ENCODE measurements at regions not wholly inside any gene's neighbourhood (a gene's known extent, or its start where the extent isn't known, plus 50 kb on each side); places are given as distances from the start of the nearest gene placed in this dataset.

DNA sequence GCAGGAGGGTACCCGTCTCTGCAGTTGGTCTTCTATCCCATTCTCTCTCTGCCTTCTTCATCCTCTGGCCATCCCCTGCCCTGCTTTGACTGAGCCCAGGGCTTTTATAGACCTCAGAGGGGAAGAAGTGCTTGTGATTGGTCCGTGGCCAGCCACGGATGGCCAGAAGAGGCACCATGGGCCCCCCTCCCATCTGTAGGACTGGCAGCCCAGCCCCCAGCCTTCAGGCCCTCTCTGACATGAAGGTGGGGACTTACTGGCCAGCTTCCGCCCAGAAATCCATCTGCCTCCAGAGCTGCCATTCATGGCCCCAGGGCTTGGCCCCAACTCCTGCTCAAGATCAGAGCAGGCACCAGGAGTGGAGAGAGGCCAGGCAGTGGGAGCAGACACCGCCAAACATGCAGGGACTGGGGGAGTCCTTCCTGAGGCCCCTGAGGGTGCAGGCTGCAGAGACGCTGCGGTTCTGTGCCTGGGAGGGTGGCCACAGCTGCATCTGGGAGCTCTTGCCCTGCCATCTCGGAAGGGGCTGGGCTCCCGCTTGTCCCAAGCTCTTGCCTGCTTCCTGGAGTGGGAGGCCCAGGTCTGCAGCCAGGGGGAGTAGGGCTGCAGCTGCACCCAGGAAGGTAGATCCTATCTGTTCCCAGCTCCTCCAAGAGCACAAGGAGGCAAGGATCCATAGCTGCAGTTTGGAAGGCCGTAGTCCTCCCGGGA lies 698.6 kb upstream of the B3GALT2 start:
- TF ChIP-seq FOXP2 (optimal IDR thresholded peaks at IDR 0.05; ENCODE audit: borderline replicate concordance, extremely low read depth, extremely low read length, insufficient read depth), result no peak
- no peak for TF ChIP-seq SIN3A (IDR thresholded peaks at IDR 0.05; ENCODE audit: borderline replicate concordance, insufficient read depth, low read length)
- TF ChIP-seq POLR2AphosphoS5 (IDR thresholded peaks at IDR 0.05; ENCODE audit: low read depth, low read length), result no peak
- no peak for TF ChIP-seq TAF1 (IDR thresholded peaks at IDR 0.05; ENCODE audit: borderline replicate concordance, insufficient read depth, low read length)
- TF ChIP-seq, protein P1, sequence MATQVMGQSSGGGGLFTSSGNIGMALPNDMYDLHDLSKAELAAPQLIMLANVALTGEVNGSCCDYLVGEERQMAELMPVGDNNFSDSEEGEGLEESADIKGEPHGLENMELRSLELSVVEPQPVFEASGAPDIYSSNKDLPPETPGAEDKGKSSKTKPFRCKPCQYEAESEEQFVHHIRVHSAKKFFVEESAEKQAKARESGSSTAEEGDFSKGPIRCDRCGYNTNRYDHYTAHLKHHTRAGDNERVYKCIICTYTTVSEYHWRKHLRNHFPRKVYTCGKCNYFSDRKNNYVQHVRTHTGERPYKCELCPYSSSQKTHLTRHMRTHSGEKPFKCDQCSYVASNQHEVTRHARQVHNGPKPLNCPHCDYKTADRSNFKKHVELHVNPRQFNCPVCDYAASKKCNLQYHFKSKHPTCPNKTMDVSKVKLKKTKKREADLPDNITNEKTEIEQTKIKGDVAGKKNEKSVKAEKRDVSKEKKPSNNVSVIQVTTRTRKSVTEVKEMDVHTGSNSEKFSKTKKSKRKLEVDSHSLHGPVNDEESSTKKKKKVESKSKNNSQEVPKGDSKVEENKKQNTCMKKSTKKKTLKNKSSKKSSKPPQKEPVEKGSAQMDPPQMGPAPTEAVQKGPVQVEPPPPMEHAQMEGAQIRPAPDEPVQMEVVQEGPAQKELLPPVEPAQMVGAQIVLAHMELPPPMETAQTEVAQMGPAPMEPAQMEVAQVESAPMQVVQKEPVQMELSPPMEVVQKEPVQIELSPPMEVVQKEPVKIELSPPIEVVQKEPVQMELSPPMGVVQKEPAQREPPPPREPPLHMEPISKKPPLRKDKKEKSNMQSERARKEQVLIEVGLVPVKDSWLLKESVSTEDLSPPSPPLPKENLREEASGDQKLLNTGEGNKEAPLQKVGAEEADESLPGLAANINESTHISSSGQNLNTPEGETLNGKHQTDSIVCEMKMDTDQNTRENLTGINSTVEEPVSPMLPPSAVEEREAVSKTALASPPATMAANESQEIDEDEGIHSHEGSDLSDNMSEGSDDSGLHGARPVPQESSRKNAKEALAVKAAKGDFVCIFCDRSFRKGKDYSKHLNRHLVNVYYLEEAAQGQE (IDR thresholded peaks at IDR 0.05; ENCODE audit: insufficient read depth in 1 of 2, low read depth in 2 of 2, low read length in 2 of 2), result no peak

DNA sequence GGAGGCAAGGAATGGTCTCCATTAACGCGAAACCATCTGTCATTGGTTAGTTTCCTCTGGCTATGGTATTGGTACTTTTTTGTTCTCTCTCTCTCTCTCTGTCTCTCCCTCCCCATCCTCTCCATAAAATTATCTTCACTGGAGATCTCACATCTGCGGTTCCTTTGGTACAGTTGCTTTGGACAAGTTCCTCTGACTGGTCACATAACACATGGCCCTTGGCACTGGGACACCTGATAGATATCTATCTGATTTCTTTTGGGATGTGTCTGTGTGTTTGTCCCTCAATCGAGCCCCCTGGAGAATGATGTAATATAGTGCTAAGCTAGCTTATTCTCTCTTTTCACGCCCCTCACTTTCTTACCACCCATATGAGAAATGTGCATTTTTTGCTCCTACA lies 682.0 kb upstream of the B3GALT2 start:
- TF ChIP-seq POLR2AphosphoS5 (IDR thresholded peaks at IDR 0.05; ENCODE audit: low read depth, low read length) (no peak), SIN3A (IDR thresholded peaks at IDR 0.05; ENCODE audit: borderline replicate concordance, insufficient read depth, low read length) (no peak), TAF1 (IDR thresholded peaks at IDR 0.05; ENCODE audit: borderline replicate concordance, insufficient read depth, low read length) (no peak), FOXP2 (optimal IDR thresholded peaks at IDR 0.05; ENCODE audit: borderline replicate concordance, extremely low read depth, extremely low read length, insufficient read depth) (no peak)
- TF ChIP-seq, protein P1 (IDR thresholded peaks at IDR 0.05; ENCODE audit: insufficient read depth in 1 of 2, low read depth in 2 of 2, low read length in 2 of 2), result no peak

DNA sequence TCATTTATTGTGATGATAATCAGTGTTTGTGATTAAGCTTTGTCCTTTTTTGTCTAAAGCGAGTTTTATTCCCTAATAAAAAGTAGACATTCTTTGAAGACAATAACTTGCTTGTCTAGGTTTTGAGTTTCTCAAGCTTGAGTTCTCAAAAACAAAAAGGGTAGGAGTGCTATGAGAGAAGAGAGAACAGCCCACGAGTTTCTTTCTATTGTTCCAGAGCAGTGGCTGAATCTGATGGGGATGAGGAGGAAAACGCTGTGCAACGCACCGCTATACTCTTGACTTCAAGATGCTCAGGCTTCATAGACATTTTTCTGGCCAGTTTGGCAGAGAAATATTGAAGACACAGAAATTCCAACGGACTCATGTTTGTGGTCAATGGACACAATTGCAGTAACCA lies 669.8 kb upstream of the B3GALT2 start:
- TF ChIP-seq FOXP2 (optimal IDR thresholded peaks at IDR 0.05; ENCODE audit: borderline replicate concordance, extremely low read depth, extremely low read length, insufficient read depth), result no peak
- TF ChIP-seq TAF1 (IDR thresholded peaks at IDR 0.05; ENCODE audit: borderline replicate concordance, insufficient read depth, low read length), result no peak
- no peak for TF ChIP-seq SIN3A (IDR thresholded peaks at IDR 0.05; ENCODE audit: borderline replicate concordance, insufficient read depth, low read length)
- TF ChIP-seq POLR2AphosphoS5 (IDR thresholded peaks at IDR 0.05; ENCODE audit: low read depth, low read length), result no peak
- TF ChIP-seq, protein P1 (IDR thresholded peaks at IDR 0.05; ENCODE audit: insufficient read depth in 1 of 2, low read depth in 2 of 2, low read length in 2 of 2), result no peak

DNA sequence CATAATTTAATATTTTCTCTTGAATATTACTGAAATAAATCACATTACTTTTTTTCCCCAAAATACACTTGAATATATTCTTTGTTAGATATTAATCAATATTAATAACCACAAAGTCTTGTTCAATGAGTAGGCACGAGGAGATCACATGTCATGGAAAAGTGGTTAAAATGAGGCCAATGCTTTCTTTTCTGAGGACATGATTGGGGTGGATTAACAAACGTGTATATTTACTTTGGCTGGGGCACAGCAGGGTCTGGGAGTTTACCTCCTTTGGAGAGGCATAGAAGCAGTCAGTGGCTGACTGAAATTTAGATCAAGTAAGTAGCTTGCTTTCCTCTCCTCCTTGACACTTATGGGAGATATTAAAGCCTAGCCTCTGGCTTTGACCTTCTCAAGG lies 664.3 kb upstream of the B3GALT2 start:
- TF ChIP-seq TAF1 (IDR thresholded peaks at IDR 0.05; ENCODE audit: borderline replicate concordance, insufficient read depth, low read length) (no peak), SIN3A (IDR thresholded peaks at IDR 0.05; ENCODE audit: borderline replicate concordance, insufficient read depth, low read length) (no peak), FOXP2 (optimal IDR thresholded peaks at IDR 0.05; ENCODE audit: borderline replicate concordance, extremely low read depth, extremely low read length, insufficient read depth) (no peak), POLR2AphosphoS5 (IDR thresholded peaks at IDR 0.05; ENCODE audit: low read depth, low read length) (no peak)
- TF ChIP-seq, protein P1 (IDR thresholded peaks at IDR 0.05; ENCODE audit: insufficient read depth in 1 of 2, low read depth in 2 of 2, low read length in 2 of 2), result no peak
